HG03432 (cell line): ENCODE measurements at regions not wholly inside any gene's neighbourhood (a gene's known extent, or its start where the extent isn't known, plus 50 kb on each side); places are given as distances from the start of the nearest gene placed in this dataset.

ENCODE experiments used
- ATAC-seq: cut with Tn5 transposase; IDR thresholded peaks from one replicate; pipeline ENCODE4 v1.9.1; 2021; ENCODE audit warnings: mild to moderate bottlenecking, moderate library complexity; ENCODE audit not compliant: unreplicated experiment

DNA sequence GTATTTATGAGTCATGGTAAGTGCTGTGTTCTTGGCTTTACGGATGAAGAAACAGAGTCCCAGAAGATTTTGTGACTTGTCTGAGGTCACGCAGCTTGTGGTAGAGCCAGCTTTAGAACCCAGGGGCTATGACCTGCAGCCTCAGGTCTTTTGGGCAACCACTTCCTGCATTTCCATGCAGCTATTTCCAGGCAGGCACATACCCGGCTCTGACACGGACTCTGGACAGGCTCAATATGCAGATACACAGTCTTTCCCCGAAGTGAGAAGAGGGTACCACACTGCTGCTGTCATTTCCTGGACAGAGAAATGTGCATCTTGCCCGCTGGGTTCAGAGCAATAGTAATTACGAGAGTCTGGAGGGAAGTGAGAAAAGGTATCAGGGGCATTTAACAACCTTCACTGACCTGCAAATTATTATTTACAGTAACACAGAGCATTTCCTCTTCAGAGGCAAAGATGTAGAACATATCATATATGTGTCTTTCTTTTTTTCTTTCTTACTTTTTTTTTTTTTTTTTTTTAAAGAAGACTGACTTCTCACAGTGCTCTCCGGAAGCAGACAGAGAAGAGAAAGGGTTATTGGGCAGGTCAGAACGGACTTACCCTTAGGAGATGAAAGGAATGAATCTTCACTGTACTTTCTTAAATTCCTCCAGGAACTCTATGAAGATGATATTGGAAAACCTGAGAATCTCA, 185.1 kb downstream of the CLIC5 start:
- peak; percentile 97 for ATAC-seq

DNA sequence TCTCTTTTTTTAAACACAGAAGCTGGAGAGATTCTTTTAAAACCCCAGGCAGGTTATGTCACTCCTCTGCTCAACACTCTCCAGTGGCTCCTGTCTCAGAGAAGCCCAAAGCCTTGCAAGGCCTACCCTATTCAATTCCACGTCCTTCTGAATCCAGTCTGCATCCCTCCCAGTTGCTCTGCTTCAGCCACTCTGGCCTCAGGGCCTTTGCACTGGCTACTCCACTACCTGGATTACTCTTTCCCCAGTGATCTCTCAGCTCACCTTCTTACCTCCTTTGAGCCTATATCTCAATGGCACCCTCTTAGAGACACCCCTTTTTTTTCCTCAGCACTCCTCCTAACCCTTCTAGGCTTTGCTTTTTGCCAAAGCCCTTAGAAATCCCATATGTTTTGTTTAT, 185.8 kb downstream of the CLIC5 start:
- ATAC-seq: no peak

GRCh38 chr6:45827952-45828530, 187.6 kb downstream of the CLIC5 start:
- no peak for ATAC-seq

DNA sequence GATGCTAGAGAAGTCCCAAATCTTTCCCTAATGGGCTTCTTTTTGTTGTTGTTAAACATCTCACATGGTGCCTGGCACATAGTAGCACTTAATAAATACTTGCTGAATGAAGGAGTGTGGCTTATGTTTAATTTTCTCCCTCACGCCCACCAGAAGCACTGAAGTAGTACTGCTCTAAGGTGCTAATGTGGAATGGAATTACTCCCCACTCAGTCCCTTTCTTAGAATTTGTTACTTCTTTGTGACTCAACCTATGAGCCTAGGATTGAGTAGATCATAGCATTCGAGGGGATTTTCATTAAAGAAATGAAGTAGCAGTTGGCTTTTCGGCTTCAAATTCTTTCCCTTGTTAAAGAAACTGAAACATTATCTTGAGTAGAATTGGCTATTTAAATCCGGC, 192.8 kb downstream of the CLIC5 start:
- no peak for ATAC-seq

DNA sequence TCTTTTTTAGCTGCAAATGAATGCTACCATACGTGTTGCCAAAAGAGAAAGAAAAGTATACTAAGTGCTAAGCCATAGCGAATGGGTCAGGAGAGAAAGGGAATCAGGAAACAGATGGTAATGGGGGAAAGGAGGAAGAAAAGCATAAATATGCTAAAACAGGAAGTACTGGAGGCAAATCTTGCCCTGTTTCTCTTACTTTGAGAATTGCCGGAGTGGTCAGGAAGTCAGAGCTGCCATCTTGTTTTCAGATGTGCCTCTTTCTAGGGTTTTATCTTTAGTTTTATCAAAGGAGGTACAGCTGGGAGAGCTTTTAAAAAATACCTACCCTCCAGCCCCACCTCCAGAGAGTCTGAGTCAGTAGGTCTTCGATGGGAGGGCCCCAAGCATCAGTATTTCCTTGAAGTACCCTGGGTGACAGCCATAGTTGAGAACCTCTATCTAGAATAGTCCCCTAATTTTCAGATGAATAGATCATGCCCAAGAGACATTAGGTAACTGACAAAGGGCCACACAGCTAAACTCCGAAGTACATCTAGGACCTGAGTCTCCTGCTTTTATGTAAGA, 193.3 kb downstream of the CLIC5 start:
- no peak for ATAC-seq

DNA sequence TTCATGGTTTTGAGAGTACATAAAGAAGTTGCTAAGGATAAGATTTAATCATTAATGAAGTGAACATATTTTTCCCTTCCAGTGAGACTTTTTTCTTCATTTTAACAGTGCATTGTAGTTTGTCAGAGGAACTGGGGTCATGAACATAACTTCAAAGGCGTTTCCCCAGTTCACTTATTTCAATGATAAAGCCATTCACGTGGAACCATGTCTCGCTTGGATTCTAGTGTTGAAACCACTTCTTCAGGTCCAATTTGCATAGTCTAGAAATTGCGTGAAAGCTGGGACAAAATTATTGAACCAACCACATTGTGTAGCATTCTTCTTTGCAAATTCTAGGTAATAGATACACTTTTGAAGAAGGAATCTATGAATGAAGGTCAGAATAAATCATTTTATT, 197.0 kb downstream of the CLIC5 start:
- no peak for ATAC-seq

- ATAC-seq: no peak
Observed at GRCh38 chr6:45816674-45817297, 198.9 kb downstream of the CLIC5 start.

DNA sequence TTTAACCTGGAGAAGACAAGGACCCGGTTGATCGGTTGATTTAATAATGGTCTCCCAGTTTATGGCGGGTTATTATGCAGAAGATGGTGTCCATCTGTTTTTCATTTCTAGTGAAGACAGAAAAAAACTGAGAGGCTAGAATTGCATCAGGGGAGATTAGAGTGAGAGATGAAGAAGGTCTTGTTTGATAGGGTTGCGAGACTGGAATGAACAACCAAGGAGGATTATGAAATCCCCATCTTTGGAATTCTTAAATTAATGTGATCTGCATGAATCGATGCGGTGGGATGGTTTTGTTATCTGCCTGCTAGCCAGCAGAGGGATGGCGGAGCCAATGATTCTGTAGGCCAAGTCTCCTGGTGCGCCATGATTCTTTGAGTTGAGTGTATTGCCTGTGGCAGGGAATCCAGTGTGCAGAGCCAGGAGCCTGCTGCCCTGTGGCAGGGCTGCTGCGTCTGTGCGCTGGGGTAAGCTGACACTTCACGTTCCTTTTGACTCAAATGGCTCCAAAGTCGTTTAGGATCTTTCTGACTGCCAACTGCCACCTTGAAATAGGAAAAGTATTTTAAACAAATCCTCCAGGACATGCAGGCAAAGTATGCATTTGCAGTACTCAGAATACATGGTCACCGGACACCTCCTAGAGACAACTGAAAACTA, 200.1 kb downstream of the CLIC5 start:
- no peak for ATAC-seq

- ATAC-seq: no peak
Observed at GRCh38 chr6:45814772-45815171, 200.9 kb downstream of the CLIC5 start.

DNA sequence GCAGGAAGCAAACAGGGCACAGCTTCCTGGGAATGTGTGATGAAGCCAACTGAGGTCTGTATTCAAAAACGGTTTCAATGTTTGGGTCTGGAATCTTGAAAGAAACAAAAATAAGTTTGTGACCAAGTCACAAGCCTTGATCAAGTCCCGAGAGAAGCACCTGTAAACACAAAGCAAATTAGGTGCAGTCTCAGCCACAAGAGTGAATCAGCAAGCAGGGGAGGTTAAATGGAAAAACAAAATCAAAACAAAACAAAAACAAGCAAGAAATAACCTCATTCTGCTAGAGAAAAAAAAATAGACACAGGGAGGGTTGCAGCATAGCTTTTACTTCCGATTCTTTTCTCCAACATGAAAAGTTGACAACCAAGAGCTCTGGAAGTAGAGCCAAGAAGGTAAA, 201.7 kb downstream of the CLIC5 start:
- no peak for ATAC-seq

- no peak for ATAC-seq
Observed at GRCh38 chr6:45812922-45813321, 202.7 kb downstream of the CLIC5 start.

- no peak for ATAC-seq
Observed at GRCh38 chr6:45808917-45809316, 206.7 kb downstream of the CLIC5 start.

DNA sequence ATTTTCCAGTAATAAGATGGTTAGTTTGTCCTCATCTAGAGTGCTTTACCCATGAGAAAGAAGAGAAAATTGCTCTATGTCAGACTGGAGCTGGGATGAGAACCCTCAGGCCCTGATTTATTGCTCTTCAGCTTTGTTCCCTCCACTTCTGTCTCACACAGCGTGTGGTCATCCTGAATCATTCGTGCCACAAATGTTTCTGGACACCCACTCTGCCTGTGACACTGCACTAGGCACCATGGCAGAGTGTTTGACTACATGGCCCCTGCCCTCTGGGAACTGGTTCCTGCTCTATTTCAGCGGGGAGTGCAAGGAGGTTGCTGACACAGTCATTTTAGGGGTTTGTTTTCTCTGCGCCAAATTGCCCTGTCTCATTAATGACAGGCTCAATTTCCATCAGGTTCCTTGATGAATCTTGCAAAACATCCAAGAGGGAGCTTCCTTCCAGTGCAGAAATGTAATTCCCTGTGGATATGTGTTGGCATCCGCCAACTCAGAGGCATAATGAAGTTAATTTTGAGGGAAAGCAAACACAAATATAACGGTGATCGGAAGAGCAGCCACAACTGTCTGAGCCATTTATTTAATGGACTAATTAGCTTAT, 207.5 kb downstream of the CLIC5 start:
- no peak for ATAC-seq

DNA sequence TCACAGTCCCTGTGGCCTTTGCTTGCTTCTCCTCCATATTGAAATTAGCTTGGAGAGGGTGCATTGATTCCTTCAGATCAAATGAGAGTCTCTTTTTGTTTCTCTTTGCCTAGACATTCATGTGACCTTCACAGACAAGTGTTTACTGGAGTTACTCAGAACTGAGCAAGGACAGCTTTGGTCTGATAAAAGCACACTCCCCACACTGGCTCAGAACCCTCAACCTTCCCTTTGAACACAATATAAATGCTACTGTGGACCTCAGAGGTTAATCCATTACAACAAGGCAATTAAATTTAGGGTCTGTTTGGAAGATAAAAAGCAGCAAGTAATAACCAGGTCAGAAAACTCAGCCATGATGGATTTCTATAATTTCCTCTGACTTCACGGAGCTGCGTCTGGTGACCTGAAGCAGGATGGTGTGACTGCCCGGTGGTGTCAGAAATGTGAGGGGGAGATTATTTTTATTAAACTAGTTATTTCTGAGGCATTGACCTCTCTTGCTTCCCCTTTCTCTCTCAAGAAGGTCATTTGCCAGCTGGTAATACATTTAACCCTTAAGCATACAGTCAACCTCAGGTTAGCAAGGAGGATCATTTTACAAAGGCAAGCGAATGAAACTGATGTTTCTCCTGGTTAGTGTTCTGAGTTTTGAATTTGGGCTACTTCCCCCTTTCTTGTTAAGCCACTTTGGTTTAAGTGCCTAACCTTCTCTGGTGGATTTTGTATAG, 208.2 kb downstream of the CLIC5 start:
- ATAC-seq: no peak

GRCh38 chr6:45806172-45806571, 209.5 kb downstream of the CLIC5 start:
- ATAC-seq: no peak

GRCh38 chr6:45803071-45803470, 212.6 kb downstream of the CLIC5 start:
- ATAC-seq: no peak

DNA sequence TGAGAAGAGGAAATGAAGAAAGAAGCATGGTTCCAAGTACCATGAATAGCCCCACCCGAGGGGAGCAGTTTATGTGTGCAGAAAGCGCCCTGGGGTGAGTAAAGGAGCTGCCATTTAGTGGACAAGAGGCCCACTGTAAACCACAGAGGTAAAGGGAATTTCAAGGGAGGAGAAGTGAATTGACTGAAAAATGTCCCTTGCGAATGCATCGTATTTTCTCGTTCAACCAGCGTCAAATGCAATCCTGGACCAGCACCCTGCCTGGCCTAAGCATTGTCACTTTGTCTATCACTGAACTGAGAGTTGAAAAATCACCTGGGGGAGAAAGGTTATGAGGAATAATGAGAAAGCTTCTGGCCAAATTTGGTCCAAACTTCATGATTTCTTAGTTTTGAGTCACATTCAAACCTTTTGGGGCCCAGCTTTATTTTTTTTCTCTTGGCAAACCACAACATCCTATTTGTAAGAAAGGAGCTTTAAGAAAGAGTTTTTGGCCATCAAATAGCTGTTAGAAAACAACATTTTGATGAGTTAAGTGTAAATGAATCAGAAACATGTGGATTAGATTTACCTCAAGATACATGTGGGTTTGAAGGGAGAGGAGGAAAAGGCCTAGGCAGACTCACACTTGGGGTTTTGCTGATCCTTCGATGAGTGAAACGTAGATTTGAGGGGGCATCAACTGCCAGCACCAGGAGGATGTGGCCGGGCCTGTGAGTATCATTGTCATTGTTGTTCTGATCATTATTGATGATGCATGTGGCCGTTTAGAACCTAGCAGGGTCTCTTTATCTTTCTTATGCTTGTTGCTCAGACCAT, 214.0 kb downstream of the CLIC5 start:
- ATAC-seq: no peak

GRCh38 chr6:45800911-45801310, 214.7 kb downstream of the CLIC5 start:
- no peak for ATAC-seq

GRCh38 chr6:45795678-45796077, 220.0 kb downstream of the CLIC5 start:
- ATAC-seq: no peak

- no peak for ATAC-seq
Observed at GRCh38 chr6:45794465-45794864, 221.2 kb downstream of the CLIC5 start.
